ENCODE measurements at regions not wholly inside any gene's neighbourhood (a gene's known extent, or its start where the extent isn't known, plus 50 kb on each side); places are given as distances from the start of the nearest gene placed in this dataset.

DNA sequence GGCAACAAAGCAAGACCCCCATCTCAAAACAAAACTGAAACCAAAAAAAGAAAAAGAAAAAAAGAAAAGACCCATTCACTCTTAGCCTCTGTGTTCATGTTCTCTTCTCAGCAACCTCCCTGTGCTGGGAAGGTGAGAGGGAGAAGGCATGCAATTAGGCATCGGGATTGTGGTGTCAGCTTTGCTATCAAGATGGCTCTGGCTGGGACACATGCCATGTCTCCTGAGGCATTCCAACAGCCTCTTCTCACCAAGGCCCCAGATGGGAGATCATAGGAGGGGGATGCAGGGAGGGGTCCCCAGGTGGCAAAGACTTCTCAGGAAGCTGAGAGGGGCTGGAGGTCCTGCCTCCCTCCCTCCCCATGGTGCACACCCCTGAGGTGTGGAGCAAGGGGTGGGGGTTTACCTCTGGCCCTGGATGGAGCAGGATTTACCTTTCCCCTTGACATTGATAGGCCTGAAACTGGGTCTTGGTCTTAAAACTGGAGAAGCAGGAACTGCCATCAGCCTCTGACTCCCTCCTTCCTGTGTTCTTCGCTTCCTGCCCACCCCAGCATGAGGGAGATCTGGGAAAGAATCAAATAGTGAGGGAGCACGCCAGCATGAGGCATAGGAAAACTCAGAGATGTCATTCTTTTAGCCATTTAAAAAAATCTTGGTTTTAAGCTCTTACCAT, 96.2 kb upstream of the DUSP5 start:
- Histone ChIP-seq H3K36me3 (ENCODE audit: control insufficient read depth, insufficient read depth, low read length) (no peaks in the 10 kb centered on the region), H3K4me1 (replicated peaks in 1 of 2; ENCODE audit: control insufficient read depth in 2 of 2, insufficient read depth in 2 of 2, low read length in 2 of 2) (peaks cover 0 to 3% of the 10 kb centered on the region in 2 experiments; a peak in 1 of 5 replicates), H3K4me2 (ENCODE audit: insufficient read depth, low read length) (no peak overlapping the region), H3K9me3 (replicated peaks; ENCODE audit: control insufficient read depth, insufficient read depth, low read depth, low read length) (no peaks in the 10 kb centered on the region), H3K79me2 (ENCODE audit: control insufficient read depth, insufficient read depth, low read length) (no peaks in the 10 kb centered on the region), H2AFZ (ENCODE audit: low read depth, low read length) (no peak overlapping the region), H3K4me3 (no peak overlapping the region), H3K27me3 (ENCODE audit: control insufficient read depth in 2 of 2, insufficient read depth in 2 of 2, low read length in 2 of 2) (peaks cover 0 to 5% of the 10 kb centered on the region in 2 experiments; a peak in 2 of 5 replicates), H3K9me1 (ENCODE audit: control insufficient read depth, insufficient read depth, low read length) (no peaks in the 10 kb centered on the region), H3K9ac (ENCODE audit: insufficient read depth in 1 of 2, low read depth in 2 of 2, low read length in 2 of 2) (no peak overlapping the region), H3K27ac (ENCODE audit: extremely low read depth, low read depth, low read length) (no peak overlapping the region), H4K20me1 (replicated peaks; ENCODE audit: control insufficient read depth, insufficient read depth, low read length) (no peaks in the 10 kb centered on the region)
- intact Hi-C loops (cut with micrococcal nuclease) (no loop called here), in situ Hi-C loops (cut with MboI) (no loop called here)
- FAIRE-seq (no peak), DNase-seq (ENCODE audit: extremely low read depth in 1 of 4, low spot score in 3 of 4) (no peak), ATAC-seq (no peak)
- POLR2A ChIA-PET: interaction anchor here (0.6 kb wide), 1 partner anchor 776 kb away, joined by 3 read pairs; no protein-coding TSS in a partner anchor
- CTCF ChIA-PET (ENCODE audit: low intra/inter-chr PET ratio): no interaction called here
- WGBS (ENCODE audit: insufficient coverage, low coverage, missing lambda C conversion rate): 49% methylated on average over 3 of the region's 3 CpGs
- no TSS peak for BruUV-seq (replicated peaks)
- TF ChIP-seq TFAP4 (CRISPR knock-in tag; IDR thresholded peaks at IDR 0.05; ENCODE audit: borderline replicate concordance): no peak
- TF ChIP-seq NR2C1 (IDR thresholded peaks at IDR 0.05): no peak
- TF ChIP-seq NR2C1 (tag; IDR thresholded peaks at IDR 0.05): no peak
- TF ChIP-seq CHD4 (IDR thresholded peaks at IDR 0.05; ENCODE audit: insufficient read depth, insufficient replicate concordance, low read depth, low read length, poor library complexity, severe bottlenecking): no peak
- TF ChIP-seq ZNF445 (CRISPR knock-in tag; IDR thresholded peaks at IDR 0.05; ENCODE audit: low read depth): no peak
- no peak for TF ChIP-seq RBM15 (IDR thresholded peaks at IDR 0.05; ENCODE audit: insufficient read depth, low read length)
- no peak for TF ChIP-seq MCM5 (IDR thresholded peaks at IDR 0.05; ENCODE audit: low read depth)
- no peak for TF ChIP-seq ZNF232 (CRISPR knock-in tag; IDR thresholded peaks at IDR 0.05)
- no peak for TF ChIP-seq ETV5 (CRISPR knock-in tag; IDR thresholded peaks at IDR 0.05; ENCODE audit: low read depth)
- no peak for TF ChIP-seq KLF16 (IDR thresholded peaks at IDR 0.05)
- no peak for TF ChIP-seq PYGO2 (tag; IDR thresholded peaks at IDR 0.05)
- TF ChIP-seq KAT7 (CRISPR knock-in tag; IDR thresholded peaks at IDR 0.05; ENCODE audit: borderline replicate concordance): no peak
- no peak for TF ChIP-seq NONO (IDR thresholded peaks at IDR 0.05; ENCODE audit: low read depth in 2 of 2, low read length in 1 of 2)
- TF ChIP-seq, protein P1, sequence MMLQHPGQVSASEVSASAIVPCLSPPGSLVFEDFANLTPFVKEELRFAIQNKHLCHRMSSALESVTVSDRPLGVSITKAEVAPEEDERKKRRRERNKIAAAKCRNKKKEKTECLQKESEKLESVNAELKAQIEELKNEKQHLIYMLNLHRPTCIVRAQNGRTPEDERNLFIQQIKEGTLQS (IDR thresholded peaks at IDR 0.05): no peak
- TF ChIP-seq, protein P1 (CRISPR knock-in tag; conservative IDR thresholded peaks at IDR 0.05): no peak
- no peak for TF ChIP-seq CAMTA2 (CRISPR knock-in tag; conservative IDR thresholded peaks at IDR 0.05)
- no peak for TF ChIP-seq PATZ1 (CRISPR knock-in tag; IDR thresholded peaks at IDR 0.05; ENCODE audit: borderline replicate concordance)
- no peak for TF ChIP-seq BRF2 (IDR thresholded peaks at IDR 0.05; ENCODE audit: borderline replicate concordance, insufficient read depth, insufficient read length)

Data from K562 (cell line).